Ishikawa (cell line): ENCODE measurements at regions not wholly inside any gene's neighbourhood (a gene's known extent, or its start where the extent isn't known, plus 50 kb on each side); places are given as distances from the start of the nearest gene placed in this dataset.

ENCODE experiments used
- CEBPB ChIP-seq: IDR thresholded peaks from 2 replicates; pipeline ENCODE4 v1.6.1; 2012
- CREB1 ChIP-seq: IDR thresholded peaks from 2 replicates; pipeline ENCODE4 v1.6.1; 2012; ENCODE audit warnings: low read depth
- EGR1 ChIP-seq: IDR thresholded peaks from 2 replicates; pipeline ENCODE4 v1.6.1; 2012
- EP300 ChIP-seq: IDR thresholded peaks from 2 replicates; pipeline ENCODE4 v1.6.1; 2012; ENCODE audit warnings: borderline replicate concordance
- FOXM1 ChIP-seq: IDR thresholded peaks from 2 replicates; pipeline ENCODE4 v1.6.1; 2012; ENCODE audit warnings: low read depth, borderline replicate concordance
- MAX ChIP-seq: IDR thresholded peaks from 2 replicates; pipeline ENCODE4 v1.6.1; 2012
- NFIC ChIP-seq: IDR thresholded peaks from 2 replicates; pipeline ENCODE4 v1.6.1; 2012
- RAD21 ChIP-seq: IDR thresholded peaks from 2 replicates; pipeline ENCODE4 v1.6.1; 2012; ENCODE audit warnings: low read depth
- REST ChIP-seq: IDR thresholded peaks from 2 replicates; pipeline ENCODE4 v1.6.1; 2012; ENCODE audit warnings: low read depth, mild to moderate bottlenecking
- TAF1 ChIP-seq: IDR thresholded peaks from 2 replicates; pipeline ENCODE4 v1.6.1; 2012; ENCODE audit warnings: low read depth, mild to moderate bottlenecking
- TCF12 ChIP-seq: IDR thresholded peaks from 2 replicates; pipeline ENCODE4 v1.6.1; 2012; ENCODE audit warnings: low read depth
- TEAD4 ChIP-seq: IDR thresholded peaks from 2 replicates; pipeline ENCODE4 v1.6.1; 2012
- USF1 ChIP-seq: IDR thresholded peaks from 2 replicates; pipeline ENCODE4 v1.6.1; 2012
- YY1 ChIP-seq: IDR thresholded peaks from 2 replicates; pipeline ENCODE4 v1.6.1; 2012; ENCODE audit warnings: low read depth
- ZBTB7A ChIP-seq: IDR thresholded peaks from 2 replicates; pipeline ENCODE4 v1.6.1; 2012; ENCODE audit warnings: low read depth

- TF ChIP-seq RAD21 (no peak), REST (no peak), CREB1 (no peak), EP300 (no peak), TAF1 (no peak)
These were observed 277.1 kb upstream of the UMPS start for GRCh38 chr3:124453189-124453588.

GRCh38 chr3:124455891-124456290, 274.4 kb upstream of the UMPS start:
- TF ChIP-seq TCF12: no peak
- no peak for TF ChIP-seq RAD21
- no peak for TF ChIP-seq EP300
- no peak for TF ChIP-seq EGR1
- no peak for TF ChIP-seq FOXM1
- TF ChIP-seq USF1: no peak
- TF ChIP-seq TAF1: no peak
- no peak for TF ChIP-seq CEBPB
- TF ChIP-seq CREB1: no peak
- TF ChIP-seq NFIC: no peak
- TF ChIP-seq MAX: no peak

GRCh38 chr3:124456506-124456905, 273.7 kb upstream of the UMPS start:
- TF ChIP-seq CEBPB (no peak), FOXM1 (no peak), YY1 (no peak), TCF12 (no peak), CREB1 (no peak), EGR1 (no peak), RAD21 (no peak), USF1 (no peak), TAF1 (no peak)

- TF ChIP-seq FOXM1: no peak
- no peak for TF ChIP-seq TEAD4
- no peak for TF ChIP-seq MAX
- TF ChIP-seq ZBTB7A: no peak
- TF ChIP-seq NFIC: no peak
- no peak for TF ChIP-seq REST
- no peak for TF ChIP-seq EGR1
- no peak for TF ChIP-seq EP300
- TF ChIP-seq TAF1: no peak
- TF ChIP-seq USF1: no peak
These were observed 270.6 kb upstream of the UMPS start for GRCh38 chr3:124459678-124460077.

- TF ChIP-seq YY1 (no peak), EP300 (no peak), CREB1 (no peak), TEAD4 (no peak), TCF12 (no peak), FOXM1 (no peak), ZBTB7A (no peak), USF1 (no peak), CEBPB (no peak), MAX (no peak), EGR1 (no peak), RAD21 (no peak), REST (no peak), TAF1 (no peak), NFIC (no peak)
These were observed 269.1 kb upstream of the UMPS start for GRCh38 chr3:124461126-124461525.
